Neuronal stem cell (in vitro differentiated cells): ENCODE measurements at regions not wholly inside any gene's neighbourhood (a gene's known extent, or its start where the extent isn't known, plus 50 kb on each side); places are given as distances from the start of the nearest gene placed in this dataset.

ENCODE experiments used
- DNase-seq: peaks from one replicate; pipeline ENCODE4 v3.0.0-alpha.2; 2013; ENCODE audit warnings: low spot score
- H2AFZ ChIP-seq: one replicate; pipeline ENCODE4 v1.6.1; 2013; ENCODE audit warnings: mild to moderate bottlenecking, low read length, inconsistent platforms
- H2AK5ac ChIP-seq: 2 replicates; pipeline ENCODE4 v1.6.1; 2013; ENCODE audit warnings: low read depth, mild to moderate bottlenecking, inconsistent platforms, low read length, moderate library complexity, mixed read lengths
- H2BK120ac ChIP-seq: 2 replicates; pipeline ENCODE4 v1.6.1; 2013; ENCODE audit warnings: low read depth, mild to moderate bottlenecking, inconsistent platforms, low read length, moderate library complexity, mixed read lengths
- H2BK12ac ChIP-seq: one replicate; pipeline ENCODE4 v1.6.1; 2013; ENCODE audit warnings: low read length, inconsistent platforms
- H2BK15ac ChIP-seq: 2 replicates; pipeline ENCODE4 v1.6.1; 2013; ENCODE audit warnings: mild to moderate bottlenecking, low read length, inconsistent platforms, mixed read lengths
- H2BK5ac ChIP-seq: one replicate; pipeline ENCODE4 v1.6.1; 2013; ENCODE audit warnings: inconsistent platforms, mild to moderate bottlenecking, low read length, moderate library complexity
- H3K14ac ChIP-seq: one replicate; pipeline ENCODE4 v1.6.1; 2013; ENCODE audit warnings: low read length, inconsistent platforms
- H3K18ac ChIP-seq: 2 replicates; pipeline ENCODE4 v1.6.1; 2013; ENCODE audit warnings: low read length, inconsistent platforms
- H3K23ac ChIP-seq: 2 replicates; pipeline ENCODE4 v1.6.1; 2013; ENCODE audit warnings: low read depth, mild to moderate bottlenecking, mixed read lengths, low read length, inconsistent platforms; ENCODE audit not compliant: poor library complexity
- H3K27ac ChIP-seq: replicated peaks from 3 replicates; pipeline ENCODE4 v1.5.1; 2013; ENCODE audit warnings: low read length, inconsistent platforms
- H3K27me3 ChIP-seq, 3 experiments: 2 replicates each; pipeline ENCODE4 v1.6.1; 2013; ENCODE audit warnings: low read length in 3 of 3, mild to moderate bottlenecking in 2 of 3, inconsistent platforms in 1 of 3, low read depth in 1 of 3, mixed read lengths in 1 of 3, moderate library complexity in 1 of 3; ENCODE audit not compliant: control insufficient read depth in 3 of 3, insufficient read depth in 3 of 3
- H3K36me3 ChIP-seq, 2 donors: replicated peaks in 1 of 2; 2 replicates each; pipeline ENCODE4 v1.6.1; 2013; ENCODE audit warnings: low read length in 2 of 2; ENCODE audit not compliant: control insufficient read depth in 2 of 2, insufficient read depth in 2 of 2
- H3K4ac ChIP-seq: 2 replicates; pipeline ENCODE4 v1.6.1; 2013; ENCODE audit warnings: inconsistent platforms, mild to moderate bottlenecking, low read length, moderate library complexity
- H3K4me1 ChIP-seq, 2 donors: 1 replicate in 1 of 2; 2 replicates in 1 of 2; pipeline ENCODE4 v1.6.1; 2013; ENCODE audit warnings: low read length in 2 of 2, low read depth in 1 of 2; ENCODE audit not compliant: control insufficient read depth in 2 of 2, insufficient read depth in 1 of 2
- H3K4me2 ChIP-seq: one replicate; pipeline ENCODE4 v1.6.1; 2013; ENCODE audit warnings: mild to moderate bottlenecking, low read length, inconsistent platforms; ENCODE audit not compliant: insufficient read depth, poor library complexity, severe bottlenecking
- H3K4me3 ChIP-seq, 2 donors: 2 replicates each; pipeline ENCODE4 v1.5.1; 2013; ENCODE audit warnings: low read length in 2 of 2, mild to moderate bottlenecking in 2 of 2, inconsistent platforms in 1 of 2, moderate library complexity in 1 of 2
- H3K79me1 ChIP-seq: one replicate; pipeline ENCODE4 v1.6.1; 2013; ENCODE audit warnings: low read depth, mild to moderate bottlenecking, inconsistent platforms, low read length, moderate library complexity
- H3K9ac ChIP-seq: one replicate; pipeline ENCODE4 v1.6.1; 2013; ENCODE audit warnings: mild to moderate bottlenecking, low read depth, low read length, inconsistent platforms; ENCODE audit not compliant: poor library complexity
- H3K9me3 ChIP-seq, 2 donors: replicated peaks in 1 of 2; 2 replicates each; pipeline versions ENCODE3 to v1.6.1; 2013; ENCODE audit warnings: low read length in 2 of 2, mild to moderate bottlenecking in 2 of 2, inconsistent platforms in 1 of 2, low read depth in 1 of 2, mixed read lengths in 1 of 2, moderate library complexity in 1 of 2; ENCODE audit not compliant: control insufficient read depth in 2 of 2, insufficient read depth in 1 of 2
- H4K8ac ChIP-seq: one replicate; pipeline ENCODE4 v1.6.1; 2013; ENCODE audit warnings: low read depth, mild to moderate bottlenecking, inconsistent platforms, low read length, moderate library complexity
- H4K91ac ChIP-seq: one replicate; pipeline ENCODE4 v1.6.1; 2013; ENCODE audit warnings: low read length, low read depth, mild to moderate bottlenecking, inconsistent platforms; ENCODE audit not compliant: poor library complexity
- WGBS, 2 donors: extraction: QIAGEN DNeasy Blood & Tissue Kit; methylation state at CpG; one replicate each; pipeline ENCODE4 v1.1.7; 2013; ENCODE audit warnings: missing lambda C conversion rate in 2 of 2, mixed read lengths in 1 of 2; ENCODE audit not compliant: insufficient read length in 2 of 2, insufficient replicate concordance in 1 of 2; ENCODE audit errors: extremely low coverage in 2 of 2; 5-methylcytosine and 5-hydroxymethylcytosine counted together

DNA sequence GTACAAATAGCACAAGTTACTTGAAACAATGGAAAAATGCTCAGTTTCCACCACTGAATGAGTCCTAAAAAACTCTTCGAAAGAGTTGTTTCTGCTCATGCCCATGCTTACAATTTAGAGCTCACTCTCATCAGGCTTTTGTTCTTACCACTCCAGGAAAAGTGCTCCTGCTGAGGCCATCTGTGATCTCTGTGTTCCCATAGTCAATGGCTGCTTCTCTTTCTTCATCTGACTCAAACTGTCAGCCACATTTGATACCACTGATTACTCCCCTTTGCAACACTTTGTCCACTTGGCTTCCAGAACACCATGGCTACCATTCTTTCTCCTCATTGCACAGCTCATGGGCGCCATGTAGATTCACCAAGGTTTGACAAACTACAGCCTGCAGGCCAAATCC lies 80.0 kb upstream of the SLC34A2 start:
- Histone ChIP-seq H2AK5ac (no peak overlapping the region), H3K9me3 (no peaks in the 10 kb centered on the region), H2BK120ac (no peak overlapping the region), H2BK15ac (no peak overlapping the region), H2BK12ac (no peak overlapping the region), H3K4ac (no peak overlapping the region), H3K27me3 (no peaks in the 10 kb centered on the region), H4K91ac (no peak overlapping the region), H3K27ac (peak overlapping the region; percentile 89), H3K79me1 (no peaks in the 10 kb centered on the region), H2BK5ac (no peak overlapping the region), H3K23ac (no peak overlapping the region), H3K9ac (no peak overlapping the region), H3K36me3 (no peaks in the 10 kb centered on the region), H3K4me2 (no peak overlapping the region), H3K4me3 (no peak overlapping the region), H2AFZ (no peak overlapping the region), H3K18ac (peak overlapping the region; percentile 55), H3K14ac (no peak overlapping the region), H4K8ac (no peak overlapping the region), H3K4me1 (peaks cover 9 to 18% of the 10 kb centered on the region in 2 donors)
- DNase-seq: no peak
- WGBS, 2 donors: no CpG with 5 or more reads among the region's 2 CpGs

DNA sequence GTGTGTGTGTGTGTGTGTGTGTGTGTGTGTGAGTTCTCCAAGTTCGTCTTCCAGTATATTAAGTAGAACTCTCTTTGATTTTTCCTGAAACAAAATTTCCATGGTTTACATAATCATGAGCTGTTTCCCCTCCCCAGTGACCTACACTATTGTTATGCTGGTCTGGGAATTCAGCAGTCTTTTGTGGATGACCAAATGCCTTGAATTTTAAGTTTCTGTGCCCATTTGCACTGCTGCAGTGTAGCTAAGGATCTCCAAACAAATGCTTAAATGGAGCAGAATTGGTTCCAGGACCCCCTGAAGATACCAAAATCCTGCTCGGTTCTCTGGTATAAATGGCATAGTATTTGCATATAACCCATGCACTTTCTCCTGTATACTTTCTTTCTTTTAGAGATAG lies 77.2 kb upstream of the SLC34A2 start:
- H3K27me3 ChIP-seq: no peaks in the 10 kb centered on the region
- no peak overlapping the region for H3K9ac ChIP-seq
- no peak overlapping the region for H3K4ac ChIP-seq
- no peak overlapping the region for H3K18ac ChIP-seq
- no peak overlapping the region for H3K4me2 ChIP-seq
- no peak overlapping the region for H3K23ac ChIP-seq
- H3K14ac ChIP-seq: no peak overlapping the region
- no peak overlapping the region for H2BK120ac ChIP-seq
- H3K9me3 ChIP-seq: no peaks in the 10 kb centered on the region
- no peak overlapping the region for H2BK15ac ChIP-seq
- H3K36me3 ChIP-seq: no peaks in the 10 kb centered on the region
- H4K8ac ChIP-seq: no peak overlapping the region
- no peak for DNase-seq
- H2AK5ac ChIP-seq: no peak overlapping the region
- H3K27ac ChIP-seq: peak overlapping the region; percentile 18
- H4K91ac ChIP-seq: no peak overlapping the region
- H2AFZ ChIP-seq: no peak overlapping the region
- H2BK12ac ChIP-seq: no peak overlapping the region
- H3K79me1 ChIP-seq: no peaks in the 10 kb centered on the region
- no CpG with 5 or more reads among the region's 2 CpGs for WGBS, 2 donors
- peaks cover 9 to 18% of the 10 kb centered on the region in 2 donors for H3K4me1 ChIP-seq
- H2BK5ac ChIP-seq: no peak overlapping the region
- H3K4me3 ChIP-seq: no peak overlapping the region

- no peak overlapping the region for H3K23ac ChIP-seq
- H2AK5ac ChIP-seq: peak overlapping the region; percentile 25
- no peaks in the 10 kb centered on the region for H3K79me1 ChIP-seq
- H2BK120ac ChIP-seq: no peak overlapping the region
- WGBS, 2 donors: no CpG with 5 or more reads among the region's 23 CpGs
- H3K4me2 ChIP-seq: no peak overlapping the region
- no peak overlapping the region for H3K4me3 ChIP-seq
- H2BK5ac ChIP-seq: no peak overlapping the region
- H2BK15ac ChIP-seq: no peak overlapping the region
- H3K4ac ChIP-seq: peak overlapping the region; percentile 44
- no peaks in the 10 kb centered on the region for H3K36me3 ChIP-seq
- no peak overlapping the region for H3K14ac ChIP-seq
- no peaks in the 10 kb centered on the region for H3K27me3 ChIP-seq
- H4K91ac ChIP-seq: peak overlapping the region; percentile 74
- H3K18ac ChIP-seq: peak overlapping the region; percentile 20
- no peak overlapping the region for H3K27ac ChIP-seq
- H2BK12ac ChIP-seq: peak overlapping the region; percentile 46
- H3K9me3 ChIP-seq: no peaks in the 10 kb centered on the region
- peak overlapping the region; percentile 29 for H2AFZ ChIP-seq
- H4K8ac ChIP-seq: no peak overlapping the region
- H3K4me1 ChIP-seq: peaks cover 9 to 17% of the 10 kb centered on the region in 2 donors
- H3K9ac ChIP-seq: no peak overlapping the region
- DNase-seq: no peak
Measured at GRCh38 chr4:25580633-25581467, 74.8 kb upstream of the SLC34A2 start.

DNA sequence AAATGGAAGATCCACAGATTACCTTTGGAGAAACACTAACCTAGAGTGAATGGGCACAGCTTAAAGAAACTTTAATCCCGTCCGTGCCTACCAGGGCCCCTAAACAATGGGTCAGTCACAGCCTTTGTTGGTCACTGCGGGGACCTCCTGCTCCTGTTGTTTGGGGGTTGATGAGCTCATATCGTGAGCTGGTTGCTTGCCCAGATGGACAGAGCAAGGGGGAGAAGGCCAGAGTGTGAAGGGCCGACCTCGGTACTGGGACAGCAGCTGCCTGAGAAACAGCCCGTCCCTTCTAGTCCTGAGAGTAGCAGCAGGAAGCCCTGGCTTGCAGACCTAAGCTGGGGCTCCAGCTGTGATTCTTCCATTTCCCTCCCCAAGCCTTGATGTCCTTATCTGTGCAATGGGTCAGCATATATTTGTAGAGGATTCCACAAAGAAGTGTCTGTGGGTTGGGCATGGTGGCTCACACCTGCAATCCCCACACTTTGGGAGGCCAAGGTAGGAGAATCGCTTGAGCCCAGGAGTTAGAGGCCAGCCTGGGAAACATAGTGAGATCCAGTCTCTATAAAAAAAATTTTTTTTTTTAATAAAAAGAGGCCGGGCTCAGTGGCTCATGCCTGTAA lies 69.6 kb upstream of the SLC34A2 start:
- DNase-seq: peak; percentile 76
- Histone ChIP-seq H2BK12ac (no peak overlapping the region), H3K23ac (no peak overlapping the region), H3K4me3 (no peak overlapping the region), H2BK120ac (no peak overlapping the region), H3K79me1 (no peaks in the 10 kb centered on the region), H3K4ac (no peak overlapping the region), H2BK5ac (no peak overlapping the region), H3K27me3 (no peaks in the 10 kb centered on the region), H2AK5ac (no peak overlapping the region), H3K9ac (no peak overlapping the region), H3K27ac (peak overlapping the region; percentile 78), H2BK15ac (no peak overlapping the region), H4K91ac (no peak overlapping the region), H3K4me2 (no peak overlapping the region), H3K18ac (peak overlapping the region; percentile 2), H4K8ac (no peak overlapping the region), H3K36me3 (no peaks in the 10 kb centered on the region), H3K14ac (no peak overlapping the region), H3K9me3 (no peaks in the 10 kb centered on the region), H2AFZ (no peak overlapping the region), H3K4me1 (peaks cover 0 to 21% of the 10 kb centered on the region in 2 donors)
- WGBS, 2 donors: no CpG with 5 or more reads among the region's 9 CpGs
